ENCODE measurements at regions not wholly inside any gene's neighbourhood (a gene's known extent, or its start where the extent isn't known, plus 50 kb on each side); places are given as distances from the start of the nearest gene placed in this dataset.

DNA sequence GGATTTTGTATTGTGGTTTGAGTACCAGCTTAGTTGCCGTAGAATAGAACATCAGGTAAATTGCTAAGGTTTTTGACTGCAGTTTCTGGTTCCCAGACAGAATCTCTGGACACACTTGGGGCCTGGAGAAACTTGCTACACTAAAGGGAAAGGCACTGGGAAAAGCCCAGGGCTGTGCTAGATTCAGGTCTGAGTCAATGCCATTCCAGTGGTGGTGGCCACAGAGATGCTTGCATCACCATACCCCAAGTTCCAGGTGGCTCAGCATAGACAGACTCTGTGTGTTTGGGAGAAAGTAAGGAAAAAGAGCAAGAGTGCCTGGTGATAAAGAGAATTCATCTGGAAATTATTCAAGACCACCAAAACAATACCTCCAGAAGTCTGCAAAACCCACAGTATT lies 120.6 kb downstream of the HMHB1 start:
- Mint-ChIP-seq H3K27ac (no peak overlapping the region), H3K9me3 (peaks cover 4 to 8% of the 10 kb centered on the region in 2 experiments; a peak in 3 of 5 replicates), H3K36me3 (ENCODE audit: insufficient read depth in 1 of 3, low read depth in 3 of 3) (peaks cover 0 to 10% (median 0%) of the 10 kb centered on the region in 3 experiments; a peak in 2 of 7 replicates), H3K27me3 (ENCODE audit: low read depth) (no peaks in the 10 kb centered on the region), H3K4me1 (peaks cover 17% of the 10 kb centered on the region in 2 experiments), H3K4me3 (no peak overlapping the region)
- H3K27me3 ChIP-seq (ENCODE audit: insufficient read depth, low read length): no peaks in the 10 kb centered on the region
- no peaks in the 10 kb centered on the region for H3K79me1 ChIP-seq (ENCODE audit: insufficient read depth, low read depth, low read length, poor library complexity, severe bottlenecking)
- H3K27ac ChIP-seq (ENCODE audit: insufficient read length, low read depth, low read length): no peak overlapping the region
- H3K56ac ChIP-seq (ENCODE audit: insufficient read length, low read depth, low read length): no peak overlapping the region
- no peak overlapping the region for H2AK5ac ChIP-seq (ENCODE audit: insufficient read length, low read length)
- no peaks in the 10 kb centered on the region for H3K23me2 ChIP-seq (ENCODE audit: insufficient read length, low read depth, low read length, poor library complexity, severe bottlenecking)
- H3K4ac ChIP-seq (ENCODE audit: low read depth, low read length): no peak overlapping the region
- H2BK15ac ChIP-seq (ENCODE audit: low read depth, low read length): no peak overlapping the region
- no peak overlapping the region for H2AFZ ChIP-seq (ENCODE audit: low read length)
- no peak overlapping the region for H4K8ac ChIP-seq (replicated peaks; ENCODE audit: insufficient read length, low read depth, low read length)
- no peak overlapping the region for H3K14ac ChIP-seq (ENCODE audit: insufficient read depth, low read length)
- no peaks in the 10 kb centered on the region for H4K20me1 ChIP-seq (ENCODE audit: control insufficient read depth, insufficient read depth, insufficient read length)
- H3K79me2 ChIP-seq (ENCODE audit: insufficient read depth, low read length): no peaks in the 10 kb centered on the region
- WGBS (ENCODE audit: extremely low coverage, insufficient read length, low lambda C conversion rate): no CpG with 5 or more reads among the region's 1 CpG
- H2BK12ac ChIP-seq (ENCODE audit: insufficient read length, low read depth, low read length): no peak overlapping the region
- no peak overlapping the region for H3K4me2 ChIP-seq (ENCODE audit: insufficient read depth, insufficient read length, low read length)
- H3T11ph ChIP-seq (ENCODE audit: low read length): no peak overlapping the region
- no peaks in the 10 kb centered on the region for H3K9me3 ChIP-seq (ENCODE audit: control insufficient read depth, low read depth, low read length)
- DNase-seq: no peak
- H2BK5ac ChIP-seq (ENCODE audit: insufficient read length, low read length): no peak overlapping the region
- no peak overlapping the region for H4K5ac ChIP-seq (ENCODE audit: insufficient read length, low read depth, low read length)
- H3K18ac ChIP-seq (ENCODE audit: insufficient read length, low read depth, low read length): no peak overlapping the region
- H2BK120ac ChIP-seq (ENCODE audit: low read depth, low read length, poor library complexity, severe bottlenecking): no peak overlapping the region
- H3K23ac ChIP-seq (ENCODE audit: insufficient read length, low read depth, low read length): no peak overlapping the region
- 0 out of 2 replicates have a peak, but pooled peaks cover 4% of the 10 kb centered on the region for H3K4me1 ChIP-seq (ENCODE audit: insufficient read depth, low read length)
- H3K9ac ChIP-seq (ENCODE audit: extremely low read depth, insufficient read length, low read length): no peak overlapping the region
- H2BK20ac ChIP-seq (ENCODE audit: low read depth, low read length, poor library complexity, severe bottlenecking): no peak overlapping the region
- TF ChIP-seq, protein P1, sequence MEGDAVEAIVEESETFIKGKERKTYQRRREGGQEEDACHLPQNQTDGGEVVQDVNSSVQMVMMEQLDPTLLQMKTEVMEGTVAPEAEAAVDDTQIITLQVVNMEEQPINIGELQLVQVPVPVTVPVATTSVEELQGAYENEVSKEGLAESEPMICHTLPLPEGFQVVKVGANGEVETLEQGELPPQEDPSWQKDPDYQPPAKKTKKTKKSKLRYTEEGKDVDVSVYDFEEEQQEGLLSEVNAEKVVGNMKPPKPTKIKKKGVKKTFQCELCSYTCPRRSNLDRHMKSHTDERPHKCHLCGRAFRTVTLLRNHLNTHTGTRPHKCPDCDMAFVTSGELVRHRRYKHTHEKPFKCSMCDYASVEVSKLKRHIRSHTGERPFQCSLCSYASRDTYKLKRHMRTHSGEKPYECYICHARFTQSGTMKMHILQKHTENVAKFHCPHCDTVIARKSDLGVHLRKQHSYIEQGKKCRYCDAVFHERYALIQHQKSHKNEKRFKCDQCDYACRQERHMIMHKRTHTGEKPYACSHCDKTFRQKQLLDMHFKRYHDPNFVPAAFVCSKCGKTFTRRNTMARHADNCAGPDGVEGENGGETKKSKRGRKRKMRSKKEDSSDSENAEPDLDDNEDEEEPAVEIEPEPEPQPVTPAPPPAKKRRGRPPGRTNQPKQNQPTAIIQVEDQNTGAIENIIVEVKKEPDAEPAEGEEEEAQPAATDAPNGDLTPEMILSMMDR (conservative IDR thresholded peaks at IDR 0.05): no peak
- no peak overlapping the region for H4K91ac ChIP-seq (ENCODE audit: insufficient read length, low read depth, low read length)
